SK-MEL-5 (cell line): ENCODE measurements at regions not wholly inside any gene's neighbourhood (a gene's known extent, or its start where the extent isn't known, plus 50 kb on each side); places are given as distances from the start of the nearest gene placed in this dataset.

Source experiments
- DNase-seq: peaks from one replicate; pipeline ENCODE4 v3.0.0-alpha.2; 2016; ENCODE audit warnings: low read depth, low spot score
- in situ Hi-C: cut with HindIII; loops from 2 replicates; pipeline ENCODE4 v1.10.0; 2016; ENCODE audit warnings: low sequenced_read_pairs, high pct_unique_total_duplicates, low pct_unique_long_range_greater_than_20kb

GRCh38 chr9:107932601-107933000 is 443.0 kb upstream of the KLF4 start:
- in situ Hi-C loops: no loop called here
- DNase-seq: no peak

- in situ Hi-C loops: no loop called here
- DNase-seq: no peak
These were observed 442.5 kb upstream of the KLF4 start for GRCh38 chr9:107932046-107932445.

GRCh38 chr9:107931071-107931715 is 441.6 kb upstream of the KLF4 start:
- in situ Hi-C loops: no loop called here
- DNase-seq: no peak

- in situ Hi-C loops: no loop called here
- DNase-seq: no peak
These were observed 439.9 kb upstream of the KLF4 start for GRCh38 chr9:107929443-107929842.

- no peak for DNase-seq
- in situ Hi-C loops: no loop called here
These were observed 439.3 kb upstream of the KLF4 start for GRCh38 chr9:107928701-107929371.

GRCh38 chr9:107927276-107927675 is 437.7 kb upstream of the KLF4 start:
- in situ Hi-C loops: no loop called here
- no peak for DNase-seq

- peak; percentile 26 for DNase-seq
- in situ Hi-C loops: no loop called here
These were observed 436.3 kb upstream of the KLF4 start for GRCh38 chr9:107925749-107926297.

GRCh38 chr9:107922260-107922659 is 432.7 kb upstream of the KLF4 start:
- DNase-seq: no peak
- in situ Hi-C loops: no loop called here

- in situ Hi-C loops: no loop called here
- no peak for DNase-seq
These were observed 429.7 kb upstream of the KLF4 start for GRCh38 chr9:107919263-107919662.

- in situ Hi-C loops: no loop called here
These were observed 429.2 kb upstream of the KLF4 start for GRCh38 chr9:107918749-107919148.

GRCh38 chr9:107914151-107914550 is 424.6 kb upstream of the KLF4 start:
- in situ Hi-C loops: no loop called here
- no peak for DNase-seq

More at GRCh38 chr9:107918749-107919148, 429.2 kb upstream of the KLF4 start:
- no peak for DNase-seq

GRCh38 chr9:107907715-107908114 is 418.1 kb upstream of the KLF4 start:
- DNase-seq: no peak
- in situ Hi-C loops: no loop called here

- in situ Hi-C loops: no loop called here
- DNase-seq: no peak
These were observed 417.7 kb upstream of the KLF4 start for GRCh38 chr9:107907255-107907654.

GRCh38 chr9:107906074-107906473 is 416.5 kb upstream of the KLF4 start:
- DNase-seq: no peak
- in situ Hi-C loops: no loop called here

GRCh38 chr9:107905308-107906020 is 415.9 kb upstream of the KLF4 start:
- in situ Hi-C loops: no loop called here
- no peak for DNase-seq

GRCh38 chr9:107899961-107900330 is 410.4 kb upstream of the KLF4 start:
- DNase-seq: no peak
- in situ Hi-C loops: no loop called here

- no peak for DNase-seq
- in situ Hi-C loops: no loop called here
These were observed 409.2 kb upstream of the KLF4 start for GRCh38 chr9:107898761-107899160.

GRCh38 chr9:107896544-107896943 is 407.0 kb upstream of the KLF4 start:
- in situ Hi-C loops: no loop called here

More at GRCh38 chr9:107896544-107896943, 407.0 kb upstream of the KLF4 start:
- DNase-seq: no peak
